ENCODE measurements at regions not wholly inside any gene's neighbourhood (a gene's known extent, or its start where the extent isn't known, plus 50 kb on each side); places are given as distances from the start of the nearest gene placed in this dataset.

GRCh38 chr1:244954359-244954758 lies 90.0 kb upstream of the HNRNPU start:
- in situ Hi-C loops (cut with MboI; ENCODE audit: low sequenced_read_pairs) = no loop called here

- in situ Hi-C loops (cut with MboI; ENCODE audit: low sequenced_read_pairs) = no loop called here
Measured at GRCh38 chr1:244953901-244954300, 89.6 kb upstream of the HNRNPU start.

- in situ Hi-C loops (cut with MboI; ENCODE audit: low sequenced_read_pairs) = no loop called here
Measured at GRCh38 chr1:244952940-244953339, 88.6 kb upstream of the HNRNPU start.

DNA sequence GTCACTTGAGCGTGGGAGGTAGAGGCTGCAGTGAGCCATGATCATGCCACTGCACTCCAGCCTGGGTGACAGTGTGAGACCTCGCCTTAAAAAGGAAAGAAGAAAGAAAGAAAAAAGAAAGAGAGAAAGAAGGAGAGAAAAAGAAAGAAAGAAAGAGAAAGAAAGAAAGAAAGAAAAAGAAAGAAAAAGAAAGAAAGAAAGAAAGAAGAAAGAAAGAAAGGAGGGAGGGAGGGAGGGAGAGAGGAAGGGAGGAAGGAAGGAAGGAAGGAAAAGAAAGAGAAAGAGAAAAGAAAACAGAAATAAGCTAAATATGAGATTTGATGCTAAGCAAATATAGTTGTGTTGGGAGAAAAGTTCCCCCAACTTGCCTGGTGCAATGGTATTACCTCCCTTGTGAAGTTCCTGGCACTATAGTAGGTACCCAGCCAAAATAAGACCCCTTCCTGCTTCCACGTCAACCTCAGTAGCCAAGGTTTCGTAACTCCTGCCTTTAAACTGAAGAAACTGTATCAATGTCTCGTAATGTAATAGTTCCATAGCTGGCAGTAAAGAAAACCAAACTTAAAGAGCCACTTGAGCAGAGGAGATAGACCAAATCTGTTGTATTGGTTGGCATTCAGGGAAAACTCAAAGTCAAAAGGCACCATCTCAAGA lies 88.1 kb upstream of the HNRNPU start:
- in situ Hi-C loops (cut with MboI; ENCODE audit: low sequenced_read_pairs) = no loop called here

DNA sequence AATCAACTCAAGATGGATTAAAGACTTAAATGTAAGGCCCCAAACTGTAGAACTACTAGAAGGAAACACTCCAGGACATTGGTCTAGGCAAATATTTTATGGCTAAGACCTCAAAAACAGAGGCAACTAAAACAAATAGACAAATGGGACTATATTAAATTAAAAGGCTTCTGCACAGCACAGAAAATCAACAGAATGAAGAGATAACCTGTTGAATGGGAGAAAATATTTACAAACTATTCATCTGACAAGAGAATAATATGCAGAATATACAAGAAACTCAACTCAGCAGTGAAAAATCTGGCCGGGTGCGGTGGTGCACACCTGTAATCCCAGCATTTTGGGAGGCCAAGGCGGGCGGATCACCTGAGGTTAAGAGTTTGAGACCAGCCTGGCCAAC lies 84.1 kb upstream of the HNRNPU start:
- in situ Hi-C loops (cut with MboI; ENCODE audit: low sequenced_read_pairs) = no loop called here

DNA sequence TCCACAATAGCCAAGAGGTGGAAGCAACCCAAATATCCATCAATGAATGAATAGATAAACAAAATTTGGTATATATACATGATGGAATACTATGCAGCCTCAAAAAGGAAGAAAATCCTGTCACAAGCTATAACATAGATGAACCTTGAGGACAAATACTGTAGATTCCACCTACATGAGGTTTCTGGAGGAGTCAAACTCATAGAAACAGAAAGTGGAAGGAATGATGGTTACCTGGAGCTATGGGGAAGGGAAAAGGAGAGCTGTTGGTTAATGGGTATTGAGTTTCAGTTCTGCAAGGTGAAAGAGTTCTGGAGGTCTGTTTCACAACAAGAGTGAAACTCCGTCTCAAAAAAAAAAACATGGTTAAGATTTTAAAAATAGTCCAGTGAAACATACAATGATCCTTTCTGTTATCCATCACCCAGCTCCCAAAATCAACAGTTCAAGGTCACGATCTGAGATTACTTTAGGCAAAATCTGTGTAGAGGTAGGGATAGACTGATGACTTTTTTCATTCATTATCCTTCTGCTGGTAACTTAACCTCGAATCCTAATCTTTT lies 80.8 kb upstream of the HNRNPU start:
- in situ Hi-C loops (cut with MboI; ENCODE audit: low sequenced_read_pairs) = no loop called here

GRCh38 chr1:244941121-244941520 lies 76.8 kb upstream of the HNRNPU start:
- in situ Hi-C loops (cut with MboI; ENCODE audit: low sequenced_read_pairs) = no loop called here

DNA sequence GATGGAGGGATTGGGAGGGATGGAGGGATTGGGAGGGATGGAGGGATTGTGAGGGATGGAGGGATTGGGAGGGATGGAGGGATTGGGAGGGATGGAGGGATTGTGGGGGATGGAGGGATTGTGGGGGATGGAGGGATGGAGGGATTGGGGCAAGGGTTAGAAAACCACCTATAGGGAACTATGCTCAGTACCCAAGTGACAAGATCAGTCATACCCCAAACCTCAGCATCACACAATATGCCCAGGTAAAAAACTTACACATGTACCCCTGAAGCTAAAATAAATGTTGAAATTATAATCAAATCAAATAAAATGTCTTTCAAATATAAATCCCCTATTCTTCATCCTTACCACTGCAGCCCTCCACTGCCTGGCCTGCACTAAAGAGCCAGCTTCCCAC lies 72.8 kb upstream of the HNRNPU start:
- in situ Hi-C loops (cut with MboI; ENCODE audit: low sequenced_read_pairs) = no loop called here

DNA sequence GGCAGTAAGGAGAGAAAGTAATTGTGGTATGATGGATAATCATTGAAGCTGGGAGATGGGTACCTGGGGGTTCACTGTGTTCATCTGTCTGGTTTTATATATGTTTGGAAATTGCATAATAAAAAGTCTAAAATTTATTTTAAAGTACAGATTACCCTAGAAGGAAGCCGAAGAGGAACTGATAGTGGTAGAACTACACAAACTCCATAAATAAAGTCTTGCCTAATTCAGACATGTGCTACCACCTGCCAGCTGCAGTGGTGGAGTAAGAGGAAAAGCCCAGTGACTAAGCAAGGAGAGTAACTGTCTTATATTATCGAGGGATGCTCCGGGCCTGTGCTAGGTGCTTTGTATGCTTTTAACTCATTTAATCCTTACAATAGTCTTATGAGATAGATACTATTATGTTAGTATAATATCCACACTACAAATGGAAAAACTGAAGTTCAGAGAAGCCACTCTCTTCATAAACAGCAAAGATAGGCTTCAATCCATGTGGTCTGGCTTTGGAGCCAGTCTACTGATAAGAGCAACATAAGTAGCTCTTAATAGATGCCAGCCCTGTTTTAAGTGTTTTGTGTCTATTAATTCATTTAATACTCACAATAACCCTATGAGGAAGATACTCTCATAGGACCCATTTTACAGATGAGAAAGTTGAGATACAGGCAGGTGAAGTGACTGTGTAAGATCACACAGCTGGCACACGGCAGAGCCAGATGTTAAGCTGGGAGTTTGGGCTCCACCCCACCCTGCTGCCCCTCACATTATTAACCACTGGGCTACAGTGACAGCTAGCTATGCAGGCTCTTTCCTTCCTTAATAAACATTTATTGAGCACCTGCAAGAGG lies 56.8 kb upstream of the HNRNPU start:
- in situ Hi-C loops (cut with MboI; ENCODE audit: low sequenced_read_pairs) = no loop called here

- in situ Hi-C loops (cut with MboI; ENCODE audit: low sequenced_read_pairs) = no loop called here
Measured at GRCh38 chr1:244919320-244920282, 55.3 kb upstream of the HNRNPU start.

GRCh38 chr1:244918421-244919319 lies 54.3 kb upstream of the HNRNPU start:
- in situ Hi-C loops (cut with MboI; ENCODE audit: low sequenced_read_pairs) = no loop called here

GRCh38 chr1:244917073-244917670 lies 52.8 kb upstream of the HNRNPU start:
- in situ Hi-C loops (cut with MboI; ENCODE audit: low sequenced_read_pairs) = no loop called here

- in situ Hi-C loops (cut with MboI; ENCODE audit: low sequenced_read_pairs) = no loop called here
Measured at GRCh38 chr1:244915736-244916135, 51.4 kb upstream of the HNRNPU start.

DNA sequence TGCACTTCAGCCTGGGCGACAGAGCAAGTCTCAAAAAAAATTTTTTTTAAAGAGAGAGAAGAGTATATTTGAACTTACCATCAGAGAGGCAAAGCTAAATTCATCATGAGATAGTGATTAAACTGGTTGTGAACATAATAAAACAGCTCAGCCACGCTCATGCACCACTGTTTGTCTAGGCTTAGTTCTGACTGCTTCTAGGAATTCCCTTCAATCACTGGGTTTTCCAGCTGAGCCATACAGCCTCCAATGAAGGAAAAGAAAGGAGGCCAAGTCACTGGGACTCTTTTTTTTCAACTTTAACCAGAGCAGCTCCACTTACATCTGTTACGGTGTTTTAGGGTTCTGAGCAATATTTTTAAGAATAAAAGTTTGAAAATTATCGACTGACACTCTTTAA lies 50.4 kb upstream of the HNRNPU start:
- in situ Hi-C loops (cut with MboI; ENCODE audit: low sequenced_read_pairs) = no loop called here

Measured in HL-60/S4 treated with phorbol 12-myristate 13-acetate at 8.2 ng/mL for 4 days and 3 days (cell line).